ENCODE measurements at regions not wholly inside any gene's neighbourhood (a gene's known extent, or its start where the extent isn't known, plus 50 kb on each side); places are given as distances from the start of the nearest gene placed in this dataset.
"Not testable (repeated sequence)": the region's sequence is repeated elsewhere in the genome, so short reads cannot be mapped to it uniquely, and the experiment has no call there.

DNA sequence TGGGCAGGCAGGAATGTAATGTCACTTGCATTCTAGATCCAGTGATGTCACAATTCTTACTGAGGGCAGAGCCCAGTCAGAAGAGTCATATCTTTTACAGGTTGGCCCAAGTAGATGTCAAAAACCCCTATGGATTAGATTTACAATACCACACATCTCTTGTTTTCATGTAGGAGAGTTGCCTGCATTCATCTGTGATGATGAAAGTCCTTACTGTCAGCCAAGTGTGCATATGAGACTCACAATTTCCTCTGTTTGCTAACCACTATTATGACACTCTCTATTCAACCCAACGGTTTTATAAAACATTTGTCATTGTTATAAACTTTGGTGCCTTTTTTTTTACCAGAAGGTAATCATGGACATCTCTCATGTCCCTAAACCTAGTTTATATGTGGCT, 898.8 kb upstream of the AMELY start:
- FAIRE-seq = no peak
- peak; percentile 11 for DNase-seq (ENCODE audit: low spot score)

DNA sequence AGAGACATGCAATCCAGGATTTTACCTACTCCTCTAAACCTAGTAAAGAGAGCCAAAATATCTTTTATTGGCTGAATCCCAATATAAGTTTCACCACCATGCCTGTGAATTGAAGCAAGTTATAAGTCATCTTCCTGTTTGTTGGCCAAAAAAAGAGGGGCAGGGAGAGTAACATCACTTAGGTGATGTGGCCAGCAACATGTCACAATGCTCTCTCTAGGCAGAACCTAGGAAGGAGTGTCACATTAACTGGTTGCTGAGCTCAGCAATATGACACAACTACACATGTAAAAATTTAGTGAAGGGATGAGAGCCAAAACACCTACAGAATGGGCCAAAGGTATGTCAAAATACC, 895.9 kb upstream of the AMELY start:
- DNase-seq (ENCODE audit: low spot score) = peak; percentile 26
- no peak for FAIRE-seq

DNA sequence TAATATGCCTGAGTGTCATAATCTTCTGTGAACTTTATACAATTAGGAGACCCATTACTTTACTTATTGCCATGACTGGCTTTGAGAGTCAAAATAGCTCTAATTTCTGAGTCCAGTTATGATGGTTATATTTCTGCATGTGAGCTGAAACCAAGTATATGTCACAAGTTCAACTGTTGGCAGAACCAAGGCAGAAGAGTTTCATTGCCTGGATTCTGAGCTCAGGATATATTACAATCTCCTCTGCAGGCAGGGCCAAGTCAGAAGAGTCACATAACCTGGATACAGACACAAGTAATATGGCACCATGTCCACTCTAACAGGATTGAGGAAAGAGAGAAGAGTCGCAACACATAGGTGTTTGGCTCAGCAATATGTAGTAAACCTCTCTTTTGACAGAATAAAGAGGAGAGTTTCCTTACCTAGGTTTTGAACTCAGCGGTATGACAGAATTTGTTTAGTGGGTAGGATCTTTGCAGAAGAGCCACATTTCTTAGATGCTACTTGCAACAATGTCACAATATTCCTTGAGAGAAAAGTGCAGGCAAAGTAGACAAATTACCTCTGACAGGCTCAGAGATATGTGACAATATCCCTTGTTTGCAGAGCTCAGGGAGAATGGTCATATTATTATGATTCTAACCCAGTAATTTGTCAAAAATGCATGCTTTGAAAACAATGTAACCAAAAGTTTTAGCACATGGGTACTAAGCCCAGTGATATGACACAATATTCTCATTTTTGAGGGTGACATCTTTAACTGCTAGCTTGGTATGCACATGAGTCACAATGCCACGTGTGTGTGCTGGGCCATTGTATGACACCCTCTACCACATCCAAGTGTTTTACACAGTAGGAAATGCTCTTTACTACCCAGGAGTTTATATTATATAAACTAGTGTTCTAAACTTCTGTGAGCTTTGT, 895.3 kb upstream of the AMELY start:
- peak; percentile 56 for DNase-seq (ENCODE audit: low spot score)

DNA sequence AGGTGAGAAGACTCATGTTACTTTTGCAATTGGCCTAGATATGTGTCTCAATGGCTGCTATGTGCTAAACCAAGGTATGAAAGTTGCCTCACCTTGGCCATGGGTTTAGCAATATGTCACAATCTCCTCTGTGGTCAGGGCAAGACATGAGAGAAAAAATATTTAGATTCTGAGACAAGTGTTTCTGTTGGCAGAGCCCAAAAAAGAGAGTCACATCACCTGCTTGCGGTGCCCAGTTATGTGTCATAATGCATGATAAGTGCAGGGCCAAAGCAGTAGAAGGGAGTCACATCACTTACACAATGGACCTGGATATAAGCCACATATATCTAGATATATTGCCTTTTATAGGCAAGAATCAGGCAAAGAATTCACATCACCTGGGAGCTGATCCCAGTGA, 894.1 kb upstream of the AMELY start:
- DNase-seq (ENCODE audit: low spot score) = no peak
- no peak for FAIRE-seq

More for the DNA sequence above, 895.3 kb upstream of the AMELY start:
- FAIRE-seq = no peak

DNA sequence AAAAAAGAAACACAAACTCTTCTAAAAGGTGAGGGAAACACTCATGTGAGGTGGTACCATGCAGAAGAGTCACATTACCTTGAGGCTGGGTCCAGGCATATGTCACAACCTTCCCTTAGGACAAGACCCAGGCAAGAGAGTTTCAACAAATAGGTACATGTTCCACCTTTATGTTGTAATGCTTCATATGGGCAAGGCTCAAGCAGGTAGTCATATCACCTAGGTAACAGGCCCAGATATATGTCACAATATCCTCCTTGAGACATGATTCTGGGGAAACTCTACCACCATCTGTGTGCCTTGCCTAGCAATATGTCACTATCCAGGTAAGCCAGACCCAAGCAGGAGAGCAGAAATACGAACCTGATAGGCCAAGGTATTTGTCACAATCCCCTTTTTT, 892.2 kb upstream of the AMELY start:
- FAIRE-seq (no peak), DNase-seq (ENCODE audit: low spot score) (no peak)

DNA sequence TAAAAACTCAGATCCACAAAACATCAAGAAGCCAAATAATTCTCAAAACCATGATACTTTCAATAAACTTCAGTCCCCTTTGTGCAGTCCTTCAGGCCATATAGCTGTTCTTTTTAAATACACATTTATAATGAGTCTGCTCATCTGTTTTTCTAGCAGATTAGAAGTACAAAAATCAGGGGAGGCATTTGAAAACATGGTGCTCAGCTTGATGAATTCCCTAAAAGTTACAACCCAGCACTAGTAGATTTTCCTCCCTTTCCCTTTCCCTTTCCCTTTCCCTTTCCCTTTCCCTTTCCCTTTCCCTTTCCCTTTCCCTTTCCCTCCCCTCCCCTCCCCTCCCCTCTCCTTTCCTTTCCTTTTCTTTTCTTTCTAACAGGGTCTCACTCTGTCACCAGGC, 884.6 kb upstream of the AMELY start:
- no peak for DNase-seq (ENCODE audit: low spot score)
- no peak for FAIRE-seq

DNA sequence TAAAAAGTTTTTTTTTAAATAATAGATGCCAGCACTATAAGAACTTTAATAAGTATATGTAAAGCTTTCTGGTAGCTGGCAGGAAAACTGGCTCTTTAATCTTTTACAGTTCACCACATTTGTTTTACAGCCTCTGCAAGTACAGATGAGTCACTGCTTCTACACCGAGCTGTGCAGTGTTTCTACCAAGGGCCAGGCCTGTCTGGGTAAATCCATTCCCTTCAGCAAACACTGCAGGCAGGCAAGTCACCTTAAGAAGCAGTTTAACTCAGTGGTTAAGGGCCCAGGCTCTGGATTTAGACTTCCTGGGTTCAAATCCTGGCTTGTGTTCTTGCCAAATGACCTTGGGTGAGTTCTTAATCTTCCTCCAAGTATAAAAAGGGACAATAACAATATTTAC, 882.9 kb upstream of the AMELY start:
- FAIRE-seq = peak; percentile 97
- peak; percentile 85 for DNase-seq (ENCODE audit: low spot score)

DNA sequence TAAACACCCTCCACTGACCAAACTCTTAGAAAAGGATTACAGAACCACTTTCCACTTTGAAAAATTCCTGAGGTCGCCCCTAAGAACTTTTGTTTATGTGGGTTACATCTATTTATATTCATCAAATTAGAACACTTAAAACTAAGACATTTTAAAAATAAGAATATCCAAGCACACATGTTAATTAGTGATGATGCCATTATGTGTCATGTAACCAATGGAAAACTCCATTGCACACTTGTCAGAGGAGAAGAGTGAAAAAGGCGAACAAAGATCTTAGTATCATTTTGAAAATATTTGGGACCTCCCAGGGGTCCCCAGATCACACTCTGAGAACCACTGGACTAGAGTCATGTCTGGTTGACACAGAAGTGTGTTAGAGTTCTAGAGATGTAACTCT, 882.4 kb upstream of the AMELY start:
- DNase-seq (ENCODE audit: low spot score) = no peak
- no peak for FAIRE-seq

DNA sequence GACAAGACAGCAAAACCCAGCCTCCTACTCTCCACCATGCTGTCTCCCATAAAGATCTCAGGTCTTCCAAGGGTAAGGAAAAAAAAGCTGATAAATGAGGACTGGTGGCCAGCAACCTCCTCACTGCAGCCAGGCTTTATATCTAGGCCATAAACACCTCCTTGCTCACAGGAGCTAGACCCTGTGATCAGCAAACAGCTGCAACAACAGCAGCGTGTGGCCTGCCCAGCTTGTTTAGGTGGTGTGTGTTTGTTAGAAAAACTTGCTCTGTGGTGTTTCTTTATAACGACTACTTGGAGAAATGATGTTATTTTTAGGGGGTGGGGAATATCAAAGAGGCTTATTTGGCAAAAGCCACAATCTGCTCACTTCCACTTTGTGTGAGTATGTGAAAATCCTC, 880.9 kb upstream of the AMELY start:
- FAIRE-seq (no peak), DNase-seq (ENCODE audit: low spot score) (no peak)

DNA sequence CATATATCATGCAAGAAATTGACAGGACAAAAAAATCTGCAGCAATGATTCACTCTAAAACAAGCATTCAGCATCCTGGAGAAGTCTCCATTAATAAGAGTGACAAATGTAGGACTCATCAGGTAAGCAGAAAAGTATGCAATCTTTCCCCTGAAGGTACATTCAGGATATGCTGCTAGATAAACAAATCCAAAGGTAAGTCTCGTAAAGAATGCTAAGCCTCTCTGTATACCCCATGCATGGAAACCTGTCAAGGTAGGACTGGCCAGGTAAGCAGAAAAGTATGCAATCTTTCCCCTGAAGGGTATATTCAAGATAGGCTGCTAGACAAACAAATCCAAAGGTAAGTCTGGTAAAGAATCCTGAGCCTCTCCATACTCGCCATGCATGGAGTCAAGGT, 869.9 kb upstream of the AMELY start:
- no peak for FAIRE-seq
- DNase-seq (ENCODE audit: low spot score) = no peak

DNA sequence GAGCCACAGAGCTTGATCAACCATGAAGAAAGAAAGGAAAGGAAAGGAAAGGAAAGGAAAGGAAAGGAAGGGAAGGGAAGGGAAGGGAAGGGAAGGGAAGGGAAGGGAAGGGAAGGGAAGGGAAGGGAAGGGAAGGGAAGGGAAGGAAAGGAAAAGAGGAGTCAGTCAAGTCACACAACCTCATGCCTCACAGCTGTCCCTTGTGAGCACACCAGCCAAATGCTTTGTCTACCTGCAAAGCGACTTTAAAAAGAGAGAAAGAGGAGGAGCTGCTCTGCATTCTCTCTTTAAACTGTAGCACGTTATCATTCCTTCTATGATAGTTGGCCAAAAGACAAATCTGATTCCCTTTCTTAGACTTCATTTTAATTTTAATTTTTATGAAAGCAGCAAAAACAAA, 863.9 kb upstream of the AMELY start:
- DNase-seq (ENCODE audit: low spot score); FAIRE-seq: not testable (repeated sequence)

DNA sequence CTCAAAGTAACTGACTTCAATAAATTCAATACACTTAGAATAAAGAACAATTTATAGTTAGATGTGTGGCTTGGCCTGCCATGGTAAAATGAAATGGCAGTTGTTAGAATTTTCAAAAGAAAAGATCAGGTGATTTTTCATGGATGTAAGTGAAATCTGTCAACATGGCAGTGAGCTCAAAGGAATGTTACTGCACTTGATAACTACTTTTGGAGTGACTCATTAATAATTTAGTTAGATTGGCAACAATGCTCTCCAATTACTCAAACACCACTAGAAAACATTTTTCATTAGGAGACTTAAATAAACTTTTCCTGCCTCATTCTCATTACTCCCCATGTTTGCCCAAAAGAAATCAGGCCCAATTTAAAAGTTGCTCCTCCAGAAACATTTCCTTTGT, 860.2 kb upstream of the AMELY start:
- DNase-seq (ENCODE audit: low spot score) = no peak
- FAIRE-seq = no peak

DNA sequence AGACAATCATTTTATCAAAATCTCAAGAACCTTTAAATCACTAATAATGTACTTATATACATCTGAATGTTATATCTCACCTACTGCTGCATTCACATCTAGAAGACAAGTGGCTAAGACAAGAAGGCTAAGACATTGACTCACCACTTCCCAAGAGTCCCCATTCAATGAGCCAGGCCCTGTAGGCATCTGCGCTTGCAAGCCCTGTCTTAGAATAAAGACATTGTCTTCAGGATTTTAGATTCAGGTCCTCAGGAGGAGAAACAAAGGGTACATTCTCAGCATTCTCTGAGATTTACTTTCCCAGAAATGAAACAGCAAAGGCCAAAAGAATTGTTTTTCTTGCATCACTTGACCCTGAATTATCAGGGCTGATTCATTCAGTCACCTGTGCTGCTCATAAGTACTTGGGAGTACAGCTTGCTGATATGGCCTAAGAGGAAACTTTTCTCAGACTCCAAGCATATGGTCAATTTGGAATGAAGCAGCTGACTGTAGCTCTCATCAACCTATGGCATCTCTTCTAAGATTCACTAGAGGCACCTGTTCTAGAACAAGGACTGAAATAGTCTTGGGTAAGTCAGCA, 858.3 kb upstream of the AMELY start:
- FAIRE-seq (no peak), DNase-seq (ENCODE audit: low spot score) (no peak)

DNA sequence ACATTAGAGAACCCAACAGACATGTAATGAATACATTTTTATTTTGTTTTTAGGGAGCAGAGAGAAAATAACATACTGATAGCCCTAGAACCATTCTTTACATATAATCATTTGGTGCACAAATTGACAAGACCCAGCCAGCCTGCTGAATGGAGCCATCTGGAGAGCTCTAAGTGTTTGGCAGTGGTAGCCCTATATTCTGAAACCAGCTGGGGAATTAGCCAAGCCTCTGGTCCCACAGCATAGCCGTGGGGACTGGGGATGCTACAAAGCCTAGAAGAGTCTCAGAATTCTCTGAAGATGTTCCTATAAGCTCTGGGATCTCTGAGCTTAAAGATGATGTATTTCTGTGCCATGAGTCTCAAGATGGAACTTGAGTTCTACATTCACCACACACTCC, 857.3 kb upstream of the AMELY start:
- FAIRE-seq = no peak
- DNase-seq (ENCODE audit: low spot score) = no peak

DNA sequence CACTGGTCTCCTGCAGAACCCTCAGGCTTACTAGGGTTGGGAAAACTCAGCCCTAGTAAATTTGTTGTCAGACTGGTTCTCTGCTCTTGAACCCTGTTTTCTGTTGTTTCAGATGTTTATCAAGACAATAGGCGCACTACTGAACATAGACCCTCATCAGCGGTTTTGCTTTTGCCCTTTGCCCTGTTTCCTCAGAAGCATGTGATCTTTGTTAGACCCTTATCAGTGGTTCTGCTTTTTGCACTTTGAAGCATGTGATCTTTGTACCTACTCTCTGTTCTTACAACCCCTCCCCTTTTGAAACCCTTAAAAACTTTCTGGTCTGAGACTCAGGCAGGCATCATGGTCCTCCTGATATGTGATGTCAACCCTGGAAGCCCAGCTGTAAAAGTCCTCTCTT, 842.2 kb upstream of the AMELY start:
- FAIRE-seq = no peak
- DNase-seq (ENCODE audit: low spot score) = no peak

DNA sequence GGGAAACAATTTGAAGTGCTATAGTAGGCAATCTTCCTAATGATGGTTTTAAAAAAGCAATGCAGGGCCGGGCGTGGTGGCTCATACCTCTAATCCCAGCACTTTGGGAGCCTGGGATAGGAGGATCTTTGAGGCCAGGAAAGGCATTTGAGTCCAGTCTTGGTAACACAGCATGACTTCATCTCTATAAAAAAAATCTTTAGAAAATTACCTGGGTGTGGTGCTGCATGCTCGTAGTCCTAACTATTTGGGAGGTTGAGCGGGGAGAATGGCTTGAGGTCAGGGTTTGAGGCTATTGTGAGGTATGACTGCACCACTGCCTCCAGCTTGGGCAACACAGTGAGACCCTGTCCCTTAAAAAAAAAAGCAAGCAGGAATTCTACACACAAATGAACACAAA, 835.2 kb upstream of the AMELY start:
- DNase-seq (ENCODE audit: low spot score) = no peak
- no peak for FAIRE-seq

DNA sequence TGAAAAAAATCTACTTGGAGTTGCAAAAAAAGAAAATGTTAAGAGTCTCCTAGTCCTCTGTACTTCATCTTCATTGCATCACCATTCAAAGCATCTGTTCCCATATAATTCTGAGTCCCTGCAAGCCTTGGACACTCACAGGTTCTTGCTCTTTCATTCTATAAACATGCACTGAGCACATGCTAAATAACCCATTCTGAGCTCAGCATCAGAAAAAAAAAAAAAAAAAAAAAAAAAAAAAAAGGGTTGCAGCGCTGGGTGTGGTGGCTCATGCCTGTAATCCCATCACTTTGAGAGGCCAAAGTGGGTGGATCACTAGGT, 834.0 kb upstream of the AMELY start:
- DNase-seq (ENCODE audit: low spot score) = no peak
- no peak for FAIRE-seq

DNA sequence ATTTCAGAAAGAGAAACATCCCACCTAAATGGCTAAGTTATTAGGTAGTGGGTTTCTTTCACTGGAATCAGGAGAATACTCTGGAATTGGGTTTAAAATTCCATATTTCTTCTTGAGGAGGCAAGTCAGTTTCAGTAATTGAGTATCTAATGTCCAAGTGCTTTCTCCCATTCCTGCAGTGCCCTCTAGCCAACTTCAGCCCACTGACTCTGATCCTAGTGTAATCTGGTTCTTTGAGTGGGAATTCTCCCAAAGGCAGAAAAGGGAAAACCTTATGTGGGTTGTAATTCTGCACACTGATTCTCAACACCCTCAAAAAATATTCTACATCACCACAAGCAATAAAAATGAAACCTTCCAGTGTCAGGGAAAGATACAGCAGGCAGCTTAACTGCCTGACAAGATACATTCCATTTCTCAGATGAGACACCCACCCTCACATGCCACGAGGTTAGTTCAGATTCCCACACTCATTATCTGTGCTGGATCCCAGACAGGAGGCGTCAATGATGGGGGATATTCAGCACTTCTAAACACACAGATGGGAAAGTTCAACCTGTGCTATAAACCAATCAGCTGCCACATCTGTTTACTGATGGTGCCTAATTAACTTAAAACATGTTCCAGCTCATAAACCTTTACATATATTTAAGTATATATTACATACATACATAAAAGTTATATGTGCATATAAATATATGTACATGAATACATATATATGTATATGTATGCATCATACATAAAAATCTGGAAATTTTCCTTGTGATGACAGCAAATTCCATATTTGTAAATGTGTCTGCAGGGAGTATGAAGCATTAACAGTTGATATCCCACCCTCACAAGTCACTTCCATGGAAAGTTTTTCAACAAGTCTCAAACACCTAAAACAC, 833.4 kb upstream of the AMELY start:
- no peak for DNase-seq (ENCODE audit: low spot score)
- no peak for FAIRE-seq

DNA sequence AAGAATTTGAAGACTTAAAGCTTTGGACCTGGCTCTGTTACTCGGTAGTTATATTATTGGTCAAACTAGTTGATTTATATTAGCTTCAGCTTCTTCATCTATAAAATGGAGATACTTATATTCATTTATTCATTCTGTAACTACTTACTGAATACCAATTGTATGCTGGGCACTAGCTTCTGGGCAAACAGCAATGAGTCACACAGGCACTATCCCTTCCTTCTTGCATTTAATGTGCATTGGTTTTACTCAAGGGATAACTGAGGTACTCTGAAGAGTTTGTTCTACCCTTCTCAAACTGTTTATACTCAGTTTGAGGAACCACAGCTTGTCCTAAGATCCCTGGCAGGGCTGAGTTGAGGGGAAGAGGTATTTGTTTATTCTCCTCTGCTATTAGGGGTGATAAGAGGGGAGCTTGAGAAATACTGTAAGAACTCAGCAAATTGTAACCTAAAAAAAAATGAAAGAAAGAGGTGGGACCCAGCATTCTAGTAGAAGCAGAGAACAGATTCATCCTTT, 825.4 kb upstream of the AMELY start:
- FAIRE-seq = no peak

DNA sequence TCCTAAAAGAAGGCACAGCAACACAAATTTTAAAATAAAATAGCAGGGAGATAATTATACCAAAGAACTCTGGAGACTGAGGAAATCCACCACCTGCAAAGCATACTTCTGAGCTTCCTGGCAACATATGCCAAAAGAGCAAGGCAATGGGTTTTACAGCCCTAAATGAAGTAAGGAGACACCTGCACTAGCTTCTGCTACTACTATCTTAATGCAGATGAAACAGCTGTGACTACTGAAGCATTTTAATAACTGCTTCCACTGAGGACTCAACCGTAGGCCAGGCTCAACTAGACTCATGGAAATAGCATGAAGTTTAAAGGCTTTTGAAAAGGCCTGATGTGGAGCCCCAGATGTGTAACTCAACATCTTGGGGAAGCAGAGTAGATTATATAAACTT, 820.1 kb upstream of the AMELY start:
- no peak for DNase-seq (ENCODE audit: low spot score)
- no peak for FAIRE-seq

More for the DNA sequence above, 825.4 kb upstream of the AMELY start:
- no peak for DNase-seq (ENCODE audit: low spot score)

DNA sequence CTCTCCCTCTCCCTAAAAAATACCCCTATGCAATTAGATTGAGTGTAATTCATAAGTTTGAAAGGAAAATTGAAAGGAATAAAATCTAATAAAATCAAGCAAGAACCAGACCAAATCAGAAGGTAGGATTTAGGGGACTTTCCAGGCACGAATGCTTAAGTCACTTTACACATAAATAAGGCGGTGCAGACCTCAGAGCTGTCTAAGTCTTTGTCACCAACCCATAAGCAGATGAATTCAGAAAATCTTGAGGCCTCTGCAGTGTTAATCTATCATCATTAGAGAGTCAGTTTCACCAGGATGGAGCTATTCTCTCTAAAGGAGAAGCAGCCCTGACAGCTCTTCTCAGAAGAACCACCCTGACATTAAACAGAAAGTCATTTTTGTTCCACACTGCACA, 819.1 kb upstream of the AMELY start:
- DNase-seq (ENCODE audit: low spot score) (no peak), FAIRE-seq (no peak)

DNA sequence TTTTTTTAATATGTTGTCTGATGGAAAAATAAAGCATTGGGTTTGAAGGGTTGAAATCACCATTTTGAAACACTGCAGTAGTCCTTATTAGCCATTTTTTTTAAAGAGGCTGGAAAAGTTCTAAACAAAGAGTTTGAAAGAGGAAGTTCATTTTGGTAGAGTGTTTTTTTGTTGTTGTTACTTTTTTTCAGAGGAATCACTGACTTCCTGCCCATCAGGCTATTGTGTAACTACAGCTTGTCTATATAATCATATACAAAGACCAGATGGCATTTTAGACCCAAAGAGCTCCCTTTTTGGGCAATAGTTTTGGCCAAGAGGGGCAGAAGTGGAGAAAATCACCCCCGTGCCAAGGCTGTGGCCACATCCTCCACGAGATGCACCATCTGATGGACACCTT, 818.5 kb upstream of the AMELY start:
- DNase-seq (ENCODE audit: low spot score) (no peak), FAIRE-seq (no peak)

All from RCC 7860 (cell line).